Heart right ventricle (tissue), 16 donors: ENCODE measurements at regions not wholly inside any gene's neighbourhood (a gene's known extent, or its start where the extent isn't known, plus 50 kb on each side); places are given as distances from the start of the nearest gene placed in this dataset.

ENCODE experiments used
- ATAC-seq, 8 donors: fragments of 200-7000 bp; cut with Tn5 transposase; one replicate each; pipeline ENCODE4 v1.9.1; 2020; ENCODE audit warnings: mild to moderate bottlenecking in 8 of 8, moderate library complexity in 8 of 8, moderate number of reproducible peaks in 1 of 8
- DNase-seq, 2 donors: peaks; one replicate each; pipeline ENCODE4 v3.0.0-alpha.2; 2020
- H3K27ac ChIP-seq, 10 donors: fragments of 200-600 bp; sonication (generic) in 2 of 10; one replicate each; pipeline versions ENCODE4 v1.5.0 to v1.8.0; 2020 to 2022; ENCODE audit warnings: mild to moderate bottlenecking in 3 of 10
- H3K27me3 ChIP-seq, 7 donors: fragments of 200-600 bp; one replicate each; pipeline ENCODE4 v1.8.0; 2021 to 2022; ENCODE audit warnings: mild to moderate bottlenecking in 2 of 7
- H3K36me3 ChIP-seq, 9 donors: fragments of 200-600 bp; sonication (generic) in 1 of 9; one replicate each; pipeline versions ENCODE4 v1.5.0 to v1.8.0; 2020 to 2022; ENCODE audit warnings: mild to moderate bottlenecking in 2 of 9
- H3K4me1 ChIP-seq, 9 donors: fragments of 200-600 bp; sonication (generic) in 1 of 9; one replicate each; pipeline versions ENCODE4 v1.5.0 to v1.8.0; 2020 to 2022; ENCODE audit warnings: mild to moderate bottlenecking in 4 of 9
- H3K4me3 ChIP-seq, 10 donors: fragments of 200-600 bp; sonication (generic) in 2 of 10; one replicate each; pipeline versions ENCODE4 v1.5.0 to v1.8.0; 2020 to 2022; ENCODE audit warnings: mild to moderate bottlenecking in 7 of 10, moderate library complexity in 2 of 10
- H3K9me3 ChIP-seq, 11 donors: fragments of 200-600 bp in 10 of 11; sonication (generic) in 2 of 11; one replicate each; pipeline versions ENCODE4 v1.5.0 to v1.8.0; 2013 to 2022; ENCODE audit warnings: mild to moderate bottlenecking in 2 of 11, control low read depth in 1 of 11, moderate library complexity in 1 of 11
- CTCF ChIP-seq, 9 donors: fragments of 200-600 bp; sonication (generic) in 2 of 9; IDR thresholded peaks; one replicate each; pipeline versions ENCODE4 v1.5.0 to v1.8.0; 2021 to 2022; ENCODE audit warnings: antibody characterized with exemption in 9 of 9, mild to moderate bottlenecking in 5 of 9, moderate library complexity in 1 of 9
- WGBS, 2 donors: extraction: QIAGEN DNeasy Blood & Tissue Kit; methylation state at CpG; one replicate each; pipeline ENCODE4 v1.1.7; 2013; ENCODE audit warnings: inconsistent platforms in 1 of 2; 5-methylcytosine and 5-hydroxymethylcytosine counted together
- intact Hi-C, 10 donors: fragments of 100-400 bp; cut with DNase I; formaldehyde crosslinking; loops; one replicate each; pipeline versions ENCODE4 v1.11.1 to v1.14.2; 2022
- donor health status: Arrhythmogenic right ventricular cardiomyopathy.
- donor health status: ischemic (EF 13 %, LVEDD 7.1; RV severe dilation, severe dysfunction).
- donor health status: healthy with polysubstance abuse.
- donor health status: DM: no; HTN: yes; CAD: no.
- donor health status: DM: no; HTN: no; CAD: no.
- donor health status: ischemic (EF 25% LVEDD 6.9; RV normal size, moderate dysfunction).
- donor health status: ischemic (EF 25% LVEDD 5.7; RV mildly dilated, moderate dysfunction).
- donor health status: healthy.
- donor health status: DM: yes; HTN: yes; CAD: no.
- donor health status: Ischemic cardiomyopathy.
- donor health status: ischemic (EF 35%, LVEDD 5.7; RV mildly dilated, moderate dysfunction).
- donor health status: nonischemic (EF 11% LVEDD 7.7; RV severe dilation, severe dysfunction).
- donor health status: DM: yes; HTN: yes; CAD: no.
- donor health status: PGD.
- donor health status: ischemic (EF 29% LVEDD 5.4; RV normal size, mild dysfunction).
- donor health status: nonischemic (EF 23%, LVEDD 6.1; RV moderate dilation, normal function).

GRCh38 chr18:67654101-67654500 is 137.6 kb upstream of the DSEL start:
- Histone ChIP-seq H3K4me3 (no peak overlapping the region), H3K36me3 (no peaks in the 10 kb centered on the region), H3K4me1 (peaks cover 0 to 3% (median 0%) of the 10 kb centered on the region in 9 donors), H3K27me3 (no peaks in the 10 kb centered on the region), H3K27ac (no peak overlapping the region), H3K9me3 (no peaks in the 10 kb centered on the region)
- intact Hi-C loops: loop anchor here in 1 of 10 donors (10.0 kb wide), 1 partner anchor 61 kb away; no protein-coding TSS in a partner anchor
- no peak for DNase-seq
- no peak for ATAC-seq
- 88 to 90% methylated on average over 4 of the region's 4 CpGs for WGBS, 2 donors
- TF ChIP-seq CTCF (IDR thresholded peaks at IDR 0.05): no peak

DNA sequence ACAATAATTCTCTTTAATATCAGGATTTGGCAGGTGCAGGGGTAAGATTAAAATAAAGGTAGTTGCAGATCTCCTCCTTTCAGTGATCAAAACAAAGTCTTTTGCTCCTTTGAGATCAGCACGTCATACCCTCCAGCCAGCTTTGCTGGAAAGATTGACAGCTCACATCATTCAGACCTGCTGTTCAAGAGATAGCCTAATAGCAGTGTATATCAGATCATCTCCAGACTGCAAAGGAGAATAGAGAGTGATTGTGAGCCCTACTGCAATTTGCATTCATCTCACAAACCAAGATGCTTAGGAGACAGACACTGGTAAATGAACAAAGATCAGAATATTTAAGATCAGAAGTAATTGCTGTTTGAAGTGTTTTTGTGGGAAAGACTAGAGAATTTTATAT is 135.8 kb upstream of the DSEL start:
- Histone ChIP-seq H3K4me1 (peaks cover 0 to 3% (median 0%) of the 10 kb centered on the region in 9 donors), H3K36me3 (no peaks in the 10 kb centered on the region), H3K27me3 (no peaks in the 10 kb centered on the region), H3K27ac (no peak overlapping the region), H3K4me3 (no peak overlapping the region), H3K9me3 (no peaks in the 10 kb centered on the region)
- no peak for TF ChIP-seq CTCF (IDR thresholded peaks at IDR 0.05)
- 50 to 55% methylated on average over 1 of the region's 1 CpG for WGBS, 2 donors
- DNase-seq (no peak), ATAC-seq (no peak)
- intact Hi-C loops: loop anchor here in 1 of 10 donors (10.0 kb wide), 1 partner anchor 63 kb away; no protein-coding TSS in a partner anchor

GRCh38 chr18:67651438-67651837 is 134.9 kb upstream of the DSEL start:
- intact Hi-C loops: loop anchor here in 1 of 10 donors (10.0 kb wide), 1 partner anchor 63 kb away; no protein-coding TSS in a partner anchor
- no peaks in the 10 kb centered on the region for H3K36me3 ChIP-seq
- peak in 6 of 8 donors; percentile 33 to 89 (median 58) for ATAC-seq
- no peaks in the 10 kb centered on the region for H3K9me3 ChIP-seq
- no peak overlapping the region for H3K4me3 ChIP-seq
- H3K27ac ChIP-seq: peak overlapping the region in 1 of 10 donors; percentile 15
- TF ChIP-seq CTCF (IDR thresholded peaks at IDR 0.05): no peak
- H3K4me1 ChIP-seq: peaks cover 0 to 3% (median 0%) of the 10 kb centered on the region in 9 donors
- no peaks in the 10 kb centered on the region for H3K27me3 ChIP-seq
- no peak for DNase-seq
- WGBS, 2 donors: 38 to 52% methylated on average over 4 of the region's 4 CpGs

- no peak for ATAC-seq
- TF ChIP-seq CTCF (IDR thresholded peaks at IDR 0.05): no peak
- H3K27me3 ChIP-seq: no peaks in the 10 kb centered on the region
- no peaks in the 10 kb centered on the region for H3K9me3 ChIP-seq
- WGBS, 2 donors: 64 to 69% methylated on average over 6 of the region's 6 CpGs
- peaks cover 0 to 3% (median 0%) of the 10 kb centered on the region in 9 donors for H3K4me1 ChIP-seq
- H3K27ac ChIP-seq: peak overlapping the region in 1 of 10 donors; percentile 15
- intact Hi-C loops: loop anchor here in 1 of 10 donors (10.0 kb wide), 1 partner anchor 64 kb away; no protein-coding TSS in a partner anchor
- H3K4me3 ChIP-seq: no peak overlapping the region
- H3K36me3 ChIP-seq: no peaks in the 10 kb centered on the region
- no peak for DNase-seq
These were observed 134.3 kb upstream of the DSEL start for GRCh38 chr18:67650686-67651385.
